Liver (tissue), 8 donors: ENCODE measurements at regions not wholly inside any gene's neighbourhood (a gene's known extent, or its start where the extent isn't known, plus 50 kb on each side); places are given as distances from the start of the nearest gene placed in this dataset.

ENCODE experiments used
- DNase-seq: peaks from one replicate; pipeline ENCODE4 v3.0.0-alpha.2; 2017; ENCODE audit warnings: low spot score
- H3K27ac ChIP-seq, 2 donors: one replicate each; pipeline ENCODE4 v1.7.0; 2013; ENCODE audit warnings: inconsistent platforms in 2 of 2, low read length in 2 of 2, control low read depth in 1 of 2, low read depth in 1 of 2, mild to moderate bottlenecking in 1 of 2
- H3K27me3 ChIP-seq, 4 donors: one replicate each; pipeline versions ENCODE4 v1.6.1 to v1.7.0; 2013; ENCODE audit warnings: low read length in 3 of 4, inconsistent platforms in 1 of 4, mild to moderate bottlenecking in 1 of 4, moderate library complexity in 1 of 4; ENCODE audit not compliant: control insufficient read depth in 4 of 4, insufficient read depth in 4 of 4
- H3K36me3 ChIP-seq, 4 donors: one replicate each; pipeline versions ENCODE4 v1.6.1 to v1.7.0; 2013; ENCODE audit warnings: low read length in 3 of 4, mild to moderate bottlenecking in 3 of 4, low read depth in 1 of 4, moderate library complexity in 1 of 4; ENCODE audit not compliant: control insufficient read depth in 4 of 4, insufficient read depth in 3 of 4
- H3K4me1 ChIP-seq, 4 donors: one replicate each; pipeline versions ENCODE4 v1.6.1 to v1.7.0; 2013; ENCODE audit warnings: low read length in 3 of 4, mild to moderate bottlenecking in 3 of 4, moderate library complexity in 1 of 4; ENCODE audit not compliant: control insufficient read depth in 4 of 4, insufficient read depth in 4 of 4
- H3K4me3 ChIP-seq, 3 donors: one replicate each; pipeline versions ENCODE4 v1.6.1 to v1.7.0; 2013; ENCODE audit warnings: low read length in 3 of 3, control low read depth in 1 of 3, low read depth in 1 of 3, mild to moderate bottlenecking in 1 of 3
- H3K9ac ChIP-seq, 2 donors: one replicate each; pipeline ENCODE4 v1.7.0; 2013; ENCODE audit warnings: low read length in 2 of 2, mild to moderate bottlenecking in 2 of 2, moderate library complexity in 2 of 2, control low read depth in 1 of 2, low read depth in 1 of 2
- H3K9me3 ChIP-seq, 4 donors: one replicate each; pipeline versions ENCODE4 v1.6.1 to v1.7.0; 2013; ENCODE audit warnings: low read length in 3 of 4; ENCODE audit not compliant: control insufficient read depth in 4 of 4
- ATF3 ChIP-seq: IDR thresholded peaks from 2 replicates; pipeline ENCODE4 v1.6.1; 2016; ENCODE audit warnings: antibody characterized with exemption
- CTCF ChIP-seq: fragments of 150-350 bp; IDR thresholded peaks from 2 replicates; pipeline ENCODE4 v1.5.1; 2017; ENCODE audit warnings: improper control_type of control experiment, low read depth, low read length; ENCODE audit not compliant: missing input control
- EGR1 ChIP-seq, 2 donors: IDR thresholded peaks; 2 replicates each; pipeline ENCODE4 v1.6.1; 2016 to 2018; ENCODE audit warnings: antibody characterized with exemption in 2 of 2, low read depth in 2 of 2
- FOXA1 ChIP-seq: IDR thresholded peaks from 2 replicates; pipeline ENCODE4 v1.6.1; 2016; ENCODE audit warnings: antibody characterized with exemption
- FOXA2 ChIP-seq: IDR thresholded peaks from 2 replicates; pipeline ENCODE4 v1.6.1; 2016; ENCODE audit warnings: antibody characterized with exemption
- GABPA ChIP-seq, 2 donors: IDR thresholded peaks in 1 of 2; conservative IDR thresholded peaks in 1 of 2; 2 replicates each; pipeline ENCODE4 v1.6.1; 2016; ENCODE audit warnings: antibody characterized with exemption in 2 of 2, mild to moderate bottlenecking in 1 of 2, moderate library complexity in 1 of 2
- HNF4A ChIP-seq, 2 donors: conservative IDR thresholded peaks; 2 replicates each; pipeline ENCODE4 v1.6.1; 2016; ENCODE audit warnings: antibody characterized with exemption in 2 of 2, mild to moderate bottlenecking in 2 of 2
- HNF4G ChIP-seq: IDR thresholded peaks from 2 replicates; pipeline ENCODE4 v1.6.1; 2016; ENCODE audit warnings: antibody characterized with exemption
- MAX ChIP-seq: IDR thresholded peaks from 2 replicates; pipeline ENCODE4 v1.6.1; 2016; ENCODE audit warnings: antibody characterized with exemption
- NR2F2 ChIP-seq: IDR thresholded peaks from 2 replicates; pipeline ENCODE4 v1.6.1; 2016; ENCODE audit warnings: antibody characterized with exemption
- RAD21 ChIP-seq, 2 donors: IDR thresholded peaks; 2 replicates each; pipeline ENCODE4 v1.6.1; 2016; ENCODE audit warnings: antibody characterized with exemption in 2 of 2, mild to moderate bottlenecking in 2 of 2
- REST ChIP-seq: IDR thresholded peaks from 2 replicates; pipeline ENCODE4 v1.6.1; 2016; ENCODE audit warnings: antibody characterized with exemption, mild to moderate bottlenecking
- RXRA ChIP-seq, 2 donors: IDR thresholded peaks; 2 replicates each; pipeline ENCODE4 v1.6.1; 2017 to 2018; ENCODE audit warnings: antibody characterized with exemption in 2 of 2, mild to moderate bottlenecking in 1 of 2
- SP1 ChIP-seq: IDR thresholded peaks from 2 replicates; pipeline ENCODE4 v1.6.1; 2018; ENCODE audit warnings: antibody characterized with exemption, mild to moderate bottlenecking
- TAF1 ChIP-seq: conservative IDR thresholded peaks from 2 replicates; pipeline ENCODE4 v1.6.1; 2016; ENCODE audit warnings: antibody characterized with exemption, mild to moderate bottlenecking
- YY1 ChIP-seq: IDR thresholded peaks from 2 replicates; pipeline ENCODE4 v1.6.1; 2016; ENCODE audit warnings: antibody characterized with exemption, mild to moderate bottlenecking
- ZBTB33 ChIP-seq: IDR thresholded peaks from 2 replicates; pipeline ENCODE4 v1.6.1; 2016; ENCODE audit warnings: antibody characterized with exemption
- WGBS: extraction: QIAGEN DNeasy Blood & Tissue Kit; methylation state at CpG from one replicate; pipeline ENCODE4 v1.1.7; 2013; 5-methylcytosine and 5-hydroxymethylcytosine counted together
- donor health status: healthy.
- donor health status: healthy.
- donor health status: healthy.
- donor health status: healthy.
- donor health status: healthy.

- Histone ChIP-seq H3K36me3 (no peaks in the 10 kb centered on the region), H3K9me3 (no peaks in the 10 kb centered on the region), H3K9ac (no peak overlapping the region), H3K27me3 (no peaks in the 10 kb centered on the region), H3K4me3 (no peak overlapping the region), H3K4me1 (no peaks in the 10 kb centered on the region), H3K27ac (no peak overlapping the region)
- 54% methylated on average over 2 of the region's 2 CpGs for WGBS
- DNase-seq, result no peak
- TF ChIP-seq GABPA (IDR thresholded peaks at IDR 0.05 in 1 of 2, conservative IDR thresholded peaks at IDR 0.05 in 1 of 2) (no peak), EGR1 (IDR thresholded peaks at IDR 0.05; ENCODE audit: low read depth in 2 of 2) (no peak), ATF3 (no peak), NR2F2 (no peak), ZBTB33 (no peak), MAX (no peak), TAF1 (no peak), SP1 (no peak), FOXA1 (no peak), RXRA (IDR thresholded peaks at IDR 0.05) (no peak), HNF4G (no peak)
These were observed 370.3 kb upstream of the PLSCR5 start for GRCh38 chr3:146975476-146975875.

- Histone ChIP-seq H3K27me3 (no peaks in the 10 kb centered on the region), H3K4me1 (no peaks in the 10 kb centered on the region), H3K27ac (no peak overlapping the region), H3K36me3 (no peaks in the 10 kb centered on the region), H3K9me3 (no peaks in the 10 kb centered on the region), H3K9ac (no peak overlapping the region), H3K4me3 (no peak overlapping the region)
- WGBS, result 90% methylated on average over 1 of the region's 1 CpG
- TF ChIP-seq NR2F2, result no peak
- TF ChIP-seq HNF4G, result no peak
- TF ChIP-seq TAF1, result no peak
- no peak for TF ChIP-seq MAX
- TF ChIP-seq ZBTB33, result no peak
- no peak for TF ChIP-seq GABPA (IDR thresholded peaks at IDR 0.05 in 1 of 2, conservative IDR thresholded peaks at IDR 0.05 in 1 of 2)
- DNase-seq, result no peak
These were observed 369.9 kb upstream of the PLSCR5 start for GRCh38 chr3:146975032-146975431.

GRCh38 chr3:146974001-146974400, 368.9 kb upstream of the PLSCR5 start:
- WGBS, result 87% methylated on average over 4 of the region's 4 CpGs
- H3K4me3 ChIP-seq, result no peak overlapping the region
- H3K27ac ChIP-seq, result no peak overlapping the region
- no peaks in the 10 kb centered on the region for H3K27me3 ChIP-seq
- H3K4me1 ChIP-seq, result no peaks in the 10 kb centered on the region
- H3K9ac ChIP-seq, result no peak overlapping the region
- DNase-seq, result no peak
- H3K9me3 ChIP-seq, result no peaks in the 10 kb centered on the region
- no peaks in the 10 kb centered on the region for H3K36me3 ChIP-seq
- TF ChIP-seq REST (no peak), TAF1 (no peak), HNF4A (conservative IDR thresholded peaks at IDR 0.05) (no peak), RAD21 (IDR thresholded peaks at IDR 0.05) (no peak), MAX (no peak), NR2F2 (no peak), YY1 (no peak), FOXA2 (no peak), ATF3 (no peak), HNF4G (no peak), SP1 (no peak), CTCF (no peak), RXRA (IDR thresholded peaks at IDR 0.05) (no peak)
